Nucleus accumbens (tissue), 56 donors: ENCODE measurements at regions not wholly inside any gene's neighbourhood (a gene's known extent, or its start where the extent isn't known, plus 50 kb on each side); places are given as distances from the start of the nearest gene placed in this dataset.

Source experiments
- DNase-seq, 56 donors: peaks; one replicate each; lab custom pipeline; 2025; lab: John Stamatoyannopoulos, UW

DNA sequence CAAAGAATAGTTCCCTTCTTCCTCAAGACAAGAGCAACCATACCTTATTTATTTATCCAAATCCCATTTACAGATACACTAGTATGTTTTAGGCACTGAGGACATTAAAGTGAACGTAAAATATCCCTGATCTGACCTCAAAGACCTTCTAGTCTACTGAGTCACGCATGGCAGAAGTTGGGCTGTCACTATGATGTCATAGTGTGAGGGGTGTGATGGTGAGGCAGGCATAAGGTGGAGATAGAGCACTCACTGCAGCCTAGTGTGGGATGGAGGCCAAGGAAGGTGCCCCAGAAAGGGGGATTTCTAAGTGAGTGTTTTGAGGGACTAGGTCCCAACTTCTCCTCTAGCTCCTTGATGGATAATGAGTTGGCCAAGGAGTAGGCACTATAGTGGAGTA lies 249.5 kb upstream of the SKOR2 start:
- no peak for DNase-seq

DNA sequence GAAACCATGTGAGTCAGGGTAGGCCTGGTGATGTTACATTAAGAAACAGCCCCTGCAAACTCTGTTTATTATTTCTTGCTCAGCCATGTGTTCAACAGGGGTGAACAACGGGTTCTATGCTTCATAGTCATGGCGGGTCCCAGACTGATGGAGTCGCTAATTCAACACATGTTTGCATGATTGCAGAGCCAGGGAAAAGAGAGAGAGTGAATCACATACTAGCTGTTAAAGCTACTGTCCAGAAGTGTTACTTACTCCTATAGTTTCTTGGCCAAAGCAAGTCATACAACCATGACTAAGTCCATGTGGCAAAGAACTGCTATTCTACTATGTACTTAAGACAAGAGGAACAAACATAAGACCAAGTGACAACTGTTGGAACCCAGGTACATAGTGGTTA lies 241.2 kb upstream of the SKOR2 start:
- DNase-seq = no peak

DNA sequence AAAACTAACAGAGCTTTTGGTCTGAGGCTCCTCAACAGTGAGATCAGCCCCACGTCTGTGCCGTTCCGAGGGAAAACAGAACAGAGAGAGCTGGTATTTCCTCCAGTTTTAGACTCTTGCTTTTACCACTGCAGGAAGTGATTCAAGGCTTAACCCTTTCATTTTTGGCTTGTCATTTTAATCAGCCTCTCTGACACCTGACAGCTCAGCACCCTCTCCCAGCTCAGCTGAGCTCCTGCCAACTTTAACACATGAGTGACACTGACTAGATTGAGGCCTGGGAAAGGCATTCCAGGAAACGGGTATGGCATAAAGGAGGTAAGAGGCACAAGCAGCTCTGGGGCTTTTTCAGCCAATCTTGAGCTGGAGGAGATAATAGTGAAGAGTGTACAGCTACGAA lies 239.4 kb upstream of the SKOR2 start:
- DNase-seq = no peak

DNA sequence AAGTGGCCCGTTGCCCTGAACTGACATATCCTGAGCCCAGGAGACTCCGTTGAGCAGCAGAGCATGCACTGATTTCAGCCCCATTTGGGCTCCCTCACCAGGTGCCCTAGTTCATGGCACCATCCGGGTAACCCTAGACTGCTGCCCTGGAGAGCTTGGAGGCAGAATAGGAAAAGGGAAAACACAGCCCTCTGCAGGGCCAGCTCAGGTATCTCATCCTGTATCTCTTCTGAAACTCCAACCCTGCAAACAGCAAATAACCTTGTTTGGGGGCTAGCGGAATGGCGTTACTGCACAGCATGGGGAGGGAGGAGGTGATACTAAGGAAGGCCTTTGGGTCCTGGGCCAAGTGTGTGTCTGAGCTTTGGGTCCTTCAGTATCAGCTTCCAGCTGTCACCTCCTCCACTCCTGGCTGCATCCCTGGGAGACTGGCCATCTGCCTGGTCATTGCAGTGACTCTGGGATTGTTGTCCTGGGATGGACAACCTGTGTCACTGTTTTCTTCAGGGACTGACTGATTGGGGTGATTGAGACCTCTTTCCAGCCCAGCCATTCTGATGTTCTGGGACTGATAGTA lies 233.8 kb upstream of the SKOR2 start:
- DNase-seq = no peak

DNA sequence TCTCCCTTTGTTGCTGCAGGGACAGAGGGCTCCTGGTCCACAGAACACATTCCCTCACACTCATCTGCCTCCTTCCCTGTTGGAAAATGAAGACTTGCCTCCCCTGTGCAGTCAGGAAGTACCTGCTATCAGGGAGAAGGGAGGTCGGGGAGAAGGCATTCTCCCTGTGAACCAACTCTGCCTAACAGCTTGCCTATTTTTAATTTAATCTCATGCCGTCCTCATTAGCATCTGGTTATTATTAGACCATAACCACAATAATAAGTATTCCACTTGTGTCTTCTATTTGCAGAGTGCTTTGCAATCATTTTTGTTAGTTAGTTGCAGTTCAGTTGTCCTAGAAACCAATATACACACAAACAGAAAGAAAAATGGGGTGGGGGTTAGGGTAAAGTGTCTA lies 232.6 kb upstream of the SKOR2 start:
- DNase-seq = no peak

DNA sequence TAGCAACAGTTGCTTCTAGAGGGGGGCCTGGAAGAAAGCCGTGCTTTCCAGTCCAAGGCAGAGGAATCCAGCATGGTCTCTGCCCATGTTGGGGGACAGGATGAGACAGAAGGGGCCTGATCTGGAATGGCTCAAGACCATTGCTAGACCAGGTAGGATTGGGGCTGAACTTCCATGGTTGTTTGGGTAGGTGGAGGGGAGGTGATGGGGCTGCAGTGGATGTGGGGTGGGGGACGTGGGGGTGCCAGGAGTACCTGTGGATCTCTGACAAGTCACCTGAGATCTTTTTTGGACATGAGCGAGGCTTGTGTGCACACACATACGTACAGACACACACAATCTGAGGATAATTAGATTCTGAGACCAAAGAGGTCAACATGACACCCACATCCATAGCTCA lies 228.7 kb upstream of the SKOR2 start:
- no peak for DNase-seq

DNA sequence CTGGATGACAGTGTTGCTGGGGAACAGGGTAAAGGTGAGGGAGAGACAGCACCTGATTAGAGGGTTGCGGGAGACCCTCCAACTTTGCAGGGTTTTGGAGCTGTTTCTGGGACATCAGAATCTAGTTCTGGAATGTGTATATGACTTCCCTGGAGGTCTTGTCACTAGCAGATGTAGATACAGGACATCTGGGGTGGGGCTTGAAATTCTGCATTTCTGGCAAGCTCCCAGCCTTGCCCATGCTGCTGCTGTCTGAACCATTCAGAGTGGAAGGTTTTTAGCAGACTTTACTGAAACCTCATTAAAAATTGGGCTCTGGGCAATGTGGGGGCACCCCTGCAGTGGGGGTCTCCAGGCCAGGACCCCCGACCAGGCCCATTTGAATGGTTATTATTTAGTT lies 220.3 kb upstream of the SKOR2 start:
- no peak for DNase-seq

DNA sequence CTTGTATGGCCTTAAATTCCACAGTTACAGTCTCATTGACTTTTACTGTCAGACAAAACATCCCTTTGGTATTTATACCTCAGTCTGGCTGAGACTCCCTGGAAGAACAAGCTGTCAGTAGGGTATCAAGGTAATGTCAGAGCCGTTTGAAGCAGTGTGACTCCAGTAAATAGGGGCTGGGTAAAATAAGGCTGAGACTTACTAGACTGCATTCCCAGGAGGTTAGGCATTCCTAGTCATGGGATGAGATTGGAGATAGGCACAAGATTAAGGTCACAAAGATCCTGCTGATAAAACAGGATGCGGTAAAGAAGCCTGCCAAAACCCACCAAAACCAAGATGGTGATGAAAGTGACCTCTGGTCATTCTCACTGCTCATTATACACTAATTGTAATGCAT lies 219.5 kb upstream of the SKOR2 start:
- DNase-seq = no peak

DNA sequence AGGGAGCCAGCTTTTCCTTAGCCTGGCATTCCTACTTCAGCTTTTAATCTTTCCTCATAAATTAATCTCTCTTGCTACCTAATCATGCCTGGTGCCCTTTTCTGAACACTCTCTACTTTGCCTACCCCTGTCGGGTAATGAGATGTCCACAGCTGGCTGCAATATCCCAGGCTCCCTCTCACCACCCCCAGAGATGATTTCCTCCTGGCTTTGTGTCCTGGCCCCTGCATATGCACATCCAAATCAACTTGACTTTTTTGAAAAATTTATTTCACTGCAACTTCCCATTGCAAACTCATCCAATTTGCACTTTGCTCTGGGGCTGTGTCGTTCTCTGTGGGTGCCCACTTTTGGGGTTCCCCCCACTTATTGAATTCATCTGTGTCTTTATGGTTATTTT lies 218.1 kb upstream of the SKOR2 start:
- DNase-seq = no peak

DNA sequence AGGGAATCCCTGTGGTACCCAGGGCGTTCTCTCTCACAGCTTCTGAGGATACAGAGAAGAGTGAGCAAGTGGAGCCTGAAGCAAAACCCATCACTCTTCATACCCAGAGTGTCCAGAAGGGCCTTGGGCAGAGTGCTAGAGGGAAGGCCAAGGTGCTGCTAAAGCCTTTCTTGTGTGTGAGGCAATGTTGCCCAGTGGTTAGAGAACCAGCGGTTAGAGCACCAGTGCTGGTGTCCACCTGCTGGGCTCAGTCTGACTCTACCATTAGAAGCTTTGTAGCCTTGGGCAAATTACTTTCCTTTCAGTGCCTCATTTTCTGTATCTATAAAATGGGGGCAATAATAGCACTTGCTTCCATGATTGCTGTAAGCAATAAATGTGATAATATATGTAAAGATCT lies 210.5 kb upstream of the SKOR2 start:
- DNase-seq = no peak

DNA sequence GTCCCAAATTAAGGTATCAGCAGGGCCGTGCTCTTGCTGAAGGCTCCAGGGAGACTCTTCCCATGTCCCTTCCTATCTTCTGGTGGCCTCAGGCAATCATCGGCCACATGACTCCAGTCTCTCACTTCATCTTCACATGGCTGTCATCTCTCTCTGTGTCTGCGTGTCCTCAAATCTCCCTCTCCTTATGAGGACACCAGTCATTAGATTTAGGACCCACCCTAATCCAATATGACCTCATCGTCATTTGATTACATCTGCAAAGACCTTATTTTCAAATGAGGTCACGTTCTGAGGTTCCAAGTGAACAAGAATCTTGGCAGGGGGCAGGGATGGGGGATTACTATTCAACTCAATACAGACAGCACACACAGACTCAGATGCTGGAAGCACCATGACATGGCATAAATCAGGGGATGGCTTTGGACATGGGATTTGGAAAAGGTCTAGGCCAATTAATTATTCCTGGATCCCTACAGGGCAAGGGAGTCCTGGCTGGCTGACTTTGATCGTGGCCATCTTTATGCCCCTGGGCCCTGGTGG lies 210.0 kb upstream of the SKOR2 start:
- no peak for DNase-seq

DNA sequence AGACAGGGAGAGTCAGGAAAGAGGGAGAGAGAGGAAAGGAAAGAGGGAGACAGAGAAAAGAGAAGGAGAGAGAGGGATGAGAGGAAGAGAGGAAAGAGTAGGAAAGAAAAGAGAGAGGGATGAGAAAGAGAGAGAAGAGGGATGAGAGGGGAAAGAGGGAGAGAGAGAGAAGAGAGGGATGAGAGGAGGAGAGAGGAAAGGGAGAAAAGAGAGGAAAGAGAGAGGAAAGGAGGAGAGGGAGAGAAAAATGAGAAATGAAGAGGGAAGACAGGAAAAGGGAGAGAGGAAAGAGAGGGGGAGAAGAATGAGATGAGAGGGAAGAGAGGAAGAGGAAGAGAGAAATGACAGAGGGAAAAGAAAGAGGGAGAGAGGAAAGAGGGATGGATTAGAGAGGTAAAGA lies 207.0 kb upstream of the SKOR2 start:
- DNase-seq = no peak

DNA sequence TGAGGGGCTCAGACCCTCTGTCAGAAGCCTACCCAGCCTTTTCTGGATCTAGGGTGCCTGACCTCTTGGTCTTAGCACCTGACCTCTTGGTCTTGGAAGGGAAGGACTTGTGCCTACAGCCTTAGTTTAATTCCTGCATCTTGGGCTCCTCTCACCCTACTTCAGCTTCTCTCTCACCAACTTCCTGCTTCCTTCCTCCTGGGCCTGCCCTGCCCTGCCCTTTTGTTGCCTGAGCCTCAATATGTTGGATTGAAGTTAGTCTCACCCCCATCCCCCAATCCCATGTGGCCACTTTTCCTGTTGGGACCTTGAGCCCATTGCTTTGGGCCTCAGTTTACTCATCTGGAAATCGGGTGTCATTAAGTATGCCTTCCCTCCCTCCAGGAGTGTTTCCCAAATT lies 206.2 kb upstream of the SKOR2 start:
- DNase-seq = no peak

DNA sequence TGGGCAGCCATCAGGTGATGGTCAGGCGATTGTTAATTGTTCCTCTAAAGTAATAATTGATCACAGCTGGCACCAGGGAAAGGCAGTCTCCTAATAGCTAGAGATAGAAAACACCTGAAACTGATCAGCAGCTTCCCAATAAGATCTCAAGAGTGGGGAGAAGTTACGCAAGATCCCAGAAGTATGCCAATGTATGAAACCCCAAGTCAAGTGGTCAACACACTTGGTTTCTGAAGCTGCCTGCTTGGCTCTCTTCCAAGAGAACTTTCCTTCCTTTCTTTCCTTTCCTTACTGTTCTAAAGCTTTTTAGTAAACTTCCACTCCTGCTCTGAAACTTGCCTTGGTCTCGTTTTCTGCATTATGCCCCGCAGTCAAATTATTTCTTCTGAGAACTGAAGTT lies 201.6 kb upstream of the SKOR2 start:
- DNase-seq = no peak

DNA sequence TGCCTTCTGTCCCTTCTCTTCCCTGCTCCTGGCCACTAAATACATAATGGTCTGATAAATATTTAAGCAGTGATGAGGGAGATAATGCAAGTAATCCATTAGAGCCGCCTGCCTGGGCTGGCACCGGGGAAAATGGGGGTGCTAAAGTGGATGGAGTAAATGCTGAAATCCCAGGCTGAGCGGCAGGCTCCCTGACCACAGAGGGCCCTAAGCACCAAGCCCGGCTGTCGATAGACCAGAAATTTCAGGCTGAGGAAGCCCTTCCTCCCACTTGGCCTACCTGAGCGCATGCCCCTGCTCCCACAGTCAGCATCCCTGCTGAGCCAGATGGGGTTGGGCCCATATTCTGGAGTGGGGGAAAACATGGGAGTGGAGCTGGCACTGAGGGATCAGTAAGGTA lies 197.5 kb upstream of the SKOR2 start:
- no peak for DNase-seq

DNA sequence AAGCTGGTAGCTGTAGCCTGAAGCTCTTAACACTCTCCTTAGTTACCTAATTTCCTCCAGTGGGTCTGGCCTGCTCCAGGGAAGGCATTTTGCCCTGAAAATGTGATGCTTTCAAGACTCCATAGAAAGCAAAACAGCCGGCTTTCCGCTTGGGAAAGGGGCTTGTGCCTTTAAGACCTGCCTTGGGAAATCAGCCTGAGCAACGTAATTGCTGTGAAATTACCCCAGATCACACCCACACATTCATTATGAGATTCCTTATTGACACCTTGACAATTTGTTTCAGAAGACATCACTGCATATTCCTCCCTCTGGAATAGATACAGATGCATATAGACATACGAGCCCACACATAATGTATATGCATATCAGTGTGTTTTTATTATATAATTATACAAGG lies 190.5 kb upstream of the SKOR2 start:
- no peak for DNase-seq

DNA sequence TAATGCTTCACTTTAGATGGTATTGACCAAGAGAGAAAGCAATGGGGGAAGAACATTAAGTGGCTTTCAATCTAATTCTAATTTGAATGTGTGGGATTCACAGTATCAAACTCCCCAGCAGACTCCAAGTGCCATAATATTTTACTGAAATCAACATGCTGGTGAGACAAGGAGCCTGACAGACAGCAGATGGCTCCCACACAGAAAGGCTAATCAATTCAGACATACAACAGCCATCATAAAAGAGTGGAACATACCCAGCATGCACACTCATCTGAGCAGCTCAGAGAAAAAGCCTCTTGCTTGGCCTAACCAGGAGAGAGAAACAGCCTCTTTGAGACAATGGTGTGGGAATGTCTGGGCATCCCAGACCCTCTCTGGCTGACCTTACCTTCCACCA lies 186.5 kb upstream of the SKOR2 start:
- DNase-seq = no peak

DNA sequence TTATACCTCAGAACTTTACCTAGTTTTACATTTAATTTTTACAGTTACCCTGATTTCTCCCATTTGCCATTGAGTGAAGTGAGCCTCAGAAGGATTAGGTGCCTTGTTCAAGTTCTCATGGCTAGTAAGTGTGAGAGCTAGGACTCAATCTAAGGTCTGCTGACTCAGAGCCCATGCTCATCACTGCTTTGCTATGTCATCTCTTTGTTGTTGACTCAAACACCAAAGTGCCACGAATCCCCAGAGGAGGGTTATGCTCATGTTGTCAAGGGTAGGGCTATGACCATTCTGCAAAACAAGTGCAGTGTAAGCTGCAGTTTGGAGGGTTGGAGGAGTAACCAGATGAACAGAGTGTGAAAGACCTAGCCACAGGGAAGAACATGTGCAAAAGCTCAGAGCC lies 185.4 kb upstream of the SKOR2 start:
- DNase-seq = no peak

DNA sequence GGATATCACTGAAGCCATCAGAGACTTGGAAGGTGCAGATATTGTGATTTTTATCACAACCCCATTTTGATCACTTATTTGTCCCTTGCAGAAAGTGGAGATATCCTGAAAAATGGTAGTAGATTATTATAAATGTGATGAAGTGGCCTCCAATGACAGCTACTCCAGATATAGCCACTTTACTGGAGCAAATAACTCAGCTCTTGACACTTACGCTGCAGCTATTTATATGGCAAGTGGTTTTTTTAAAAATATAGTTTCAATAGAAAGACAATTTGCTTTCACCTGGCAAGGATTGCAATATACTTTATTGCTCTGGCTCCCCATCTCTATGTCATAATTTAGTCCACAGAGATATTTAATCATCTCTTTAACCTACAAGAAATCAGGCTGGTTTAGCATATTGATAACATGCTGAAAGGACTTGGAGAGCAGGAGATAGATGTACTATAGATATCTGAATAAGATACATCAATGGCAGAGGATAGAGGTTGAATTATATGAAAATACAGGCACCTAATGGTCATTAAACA lies 182.8 kb upstream of the SKOR2 start:
- no peak for DNase-seq

DNA sequence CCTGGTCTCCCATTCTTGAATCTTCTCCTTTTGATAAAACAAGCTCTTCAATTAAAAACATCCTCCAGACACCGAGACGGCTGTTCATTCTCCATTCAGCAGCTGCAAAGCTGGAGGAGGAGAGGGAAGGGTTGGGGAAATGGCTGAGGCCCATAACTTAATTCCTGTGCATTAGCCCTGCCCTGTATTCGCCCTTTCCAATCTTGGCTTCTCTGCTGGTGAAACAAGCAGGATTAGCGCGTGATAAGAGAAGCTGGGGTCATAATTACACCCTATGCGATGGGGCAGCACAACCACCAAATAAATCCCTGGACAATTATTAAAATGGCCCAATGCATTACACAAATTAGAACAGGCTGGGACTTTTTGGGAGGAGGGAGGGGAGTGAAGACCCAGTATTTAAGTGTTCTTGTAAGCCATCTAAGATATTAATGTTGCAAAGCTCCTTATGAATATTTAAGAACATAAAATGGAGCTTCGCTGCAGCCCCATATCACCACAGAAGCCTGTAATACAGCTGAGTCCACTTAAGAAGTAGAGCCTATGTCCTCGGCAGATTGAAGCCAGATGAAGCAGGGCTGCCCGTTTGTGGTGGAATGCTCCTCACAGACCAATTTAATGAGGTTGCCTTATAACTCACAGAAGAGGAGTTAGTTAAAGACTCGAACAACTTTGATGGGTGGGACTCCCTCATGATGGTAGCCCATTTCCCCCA lies 176.6 kb upstream of the SKOR2 start:
- DNase-seq = no peak

DNA sequence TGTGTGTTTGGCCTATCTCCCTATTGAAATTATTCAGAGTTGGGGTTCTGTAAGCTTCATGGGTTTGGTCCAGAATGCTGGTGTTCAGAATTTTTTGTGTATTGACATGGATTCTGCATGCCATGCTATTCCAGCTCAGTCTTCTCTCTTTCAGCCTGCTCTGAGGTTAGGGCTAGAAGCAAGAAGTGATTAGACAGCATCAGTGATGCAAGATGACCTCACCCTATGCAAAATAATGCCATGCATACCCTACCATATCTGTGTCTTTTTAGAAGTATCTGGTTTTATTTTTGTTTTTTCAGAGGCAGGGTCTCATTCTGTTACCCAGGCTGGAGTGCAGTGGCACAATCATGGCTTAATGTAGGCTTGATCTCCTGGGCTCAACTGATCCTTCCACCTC lies 175.6 kb upstream of the SKOR2 start:
- no peak for DNase-seq

DNA sequence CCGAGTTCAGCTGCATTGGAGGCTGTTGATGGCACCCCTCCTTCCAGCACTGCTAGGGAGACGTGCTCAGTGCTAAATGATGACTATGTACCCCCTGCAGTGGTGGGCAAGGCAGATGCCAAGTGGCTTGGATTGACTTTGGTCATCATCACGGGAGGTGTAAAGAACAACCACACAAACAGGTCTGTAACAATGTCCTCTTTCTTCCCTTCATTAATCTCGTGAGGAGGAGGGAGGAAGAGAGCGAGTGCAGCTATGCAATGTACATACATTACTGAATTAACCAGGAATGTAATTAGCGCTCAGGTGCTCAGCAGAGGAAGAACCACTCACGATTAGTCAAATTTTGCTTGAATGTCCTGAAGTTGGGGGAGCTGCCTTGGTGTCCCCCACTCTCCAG lies 173.9 kb upstream of the SKOR2 start:
- no peak for DNase-seq
